ENCODE measurements at regions not wholly inside any gene's neighbourhood (a gene's known extent, or its start where the extent isn't known, plus 50 kb on each side); places are given as distances from the start of the nearest gene placed in this dataset.

DNA sequence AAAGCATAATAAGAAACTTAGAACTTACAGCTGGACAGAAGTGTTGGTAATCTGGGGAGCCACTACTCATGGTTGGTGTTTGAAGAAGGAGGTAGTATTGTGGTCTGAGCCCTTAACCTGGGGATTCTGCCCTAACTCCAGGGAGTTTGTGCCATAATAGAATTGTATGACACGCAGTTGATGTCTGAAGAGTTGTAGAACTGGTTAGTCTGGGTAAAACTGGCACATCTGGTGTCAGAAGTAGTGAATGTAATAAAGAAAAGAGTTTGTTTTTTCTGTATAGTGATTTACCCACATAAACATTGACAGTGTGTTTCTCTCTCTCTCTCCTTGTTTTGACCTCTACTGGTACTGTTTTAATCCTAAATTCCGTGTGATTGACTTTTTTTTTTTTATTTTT, 448.1 kb upstream of the SEMA3D start:
- no peaks in the 10 kb centered on the region for H3K9me3 ChIP-seq (ENCODE audit: insufficient read depth, low read length, severe bottlenecking)
- no peak overlapping the region for H3K4me3 ChIP-seq (ENCODE audit: low read depth in 1 of 2, low read length in 2 of 2)
- no peak overlapping the region for H2AFZ ChIP-seq (ENCODE audit: low read depth, low read length)
- H3K27me3 ChIP-seq (ENCODE audit: insufficient read depth, low read length, poor library complexity), result no peaks in the 10 kb centered on the region
- DNase-seq (no peak), ATAC-seq (ENCODE audit: insufficient read depth, low read depth) (no peak)
- no peaks in the 10 kb centered on the region for H3K4me1 ChIP-seq (ENCODE audit: insufficient read depth, low read length)
- TF ChIP-seq EZH2 (IDR thresholded peaks at IDR 0.05; ENCODE audit: borderline replicate concordance, low read depth, low read length, severe bottlenecking) (no peak), CTCF (IDR thresholded peaks at IDR 0.05; ENCODE audit: borderline replicate concordance, extremely low read depth, low read length, poor library complexity, severe bottlenecking) (no peak)
- no peak overlapping the region for H3K27ac ChIP-seq (ENCODE audit: low read length)
- H3K79me2 ChIP-seq (ENCODE audit: insufficient read depth, low read length), result no peaks in the 10 kb centered on the region
- no peaks in the 10 kb centered on the region for H4K20me1 ChIP-seq (ENCODE audit: insufficient read depth, low read length)
- no peak overlapping the region for H3K4me2 ChIP-seq (ENCODE audit: insufficient read depth, low read length)
- no peaks in the 10 kb centered on the region for H3K36me3 ChIP-seq (ENCODE audit: insufficient read depth, low read length)
- no peak overlapping the region for H3K9ac ChIP-seq (ENCODE audit: low read depth, low read length)

DNA sequence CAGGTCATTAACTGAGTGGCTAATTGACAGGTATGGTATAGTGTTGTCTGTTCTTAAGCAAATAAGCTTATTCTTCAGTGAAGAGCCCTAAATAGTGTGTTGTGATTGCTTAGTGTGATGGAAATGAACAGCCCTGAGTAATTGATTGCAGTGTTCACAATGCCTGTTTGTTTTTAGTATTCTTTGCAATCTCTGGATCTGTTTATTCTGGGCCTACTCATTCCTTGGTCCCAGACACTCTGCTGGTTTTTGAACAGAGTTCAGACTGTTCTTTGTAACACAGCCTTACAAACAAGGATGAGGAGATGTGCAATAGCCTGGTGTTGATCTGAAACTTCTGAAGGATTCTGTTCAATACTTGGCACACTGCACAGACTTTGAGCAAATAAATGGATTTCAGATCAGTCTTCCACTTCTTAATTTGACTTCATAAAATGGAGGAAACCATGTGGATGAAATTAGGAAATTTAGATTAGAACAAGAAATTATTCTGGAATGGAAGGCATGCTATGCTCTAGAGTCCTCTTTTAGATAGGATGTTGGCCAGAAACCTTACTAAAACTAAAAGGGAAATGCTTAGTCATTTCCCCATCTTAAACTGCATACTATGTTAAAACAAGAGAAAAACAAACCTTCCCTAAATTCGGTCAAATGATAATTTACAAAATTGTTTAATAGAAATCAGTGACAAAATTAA, 444.2 kb upstream of the SEMA3D start:
- Histone ChIP-seq H3K9me3 (ENCODE audit: insufficient read depth, low read length, severe bottlenecking) (no peaks in the 10 kb centered on the region), H4K20me1 (ENCODE audit: insufficient read depth, low read length) (no peaks in the 10 kb centered on the region), H3K4me2 (ENCODE audit: insufficient read depth, low read length) (no peak overlapping the region), H3K4me3 (ENCODE audit: low read depth in 1 of 2, low read length in 2 of 2) (no peak overlapping the region), H3K79me2 (ENCODE audit: insufficient read depth, low read length) (no peaks in the 10 kb centered on the region), H3K4me1 (ENCODE audit: insufficient read depth, low read length) (no peaks in the 10 kb centered on the region), H3K9ac (ENCODE audit: low read depth, low read length) (no peak overlapping the region), H2AFZ (ENCODE audit: low read depth, low read length) (no peak overlapping the region), H3K27ac (ENCODE audit: low read length) (no peak overlapping the region), H3K36me3 (ENCODE audit: insufficient read depth, low read length) (no peaks in the 10 kb centered on the region), H3K27me3 (ENCODE audit: insufficient read depth, low read length, poor library complexity) (no peaks in the 10 kb centered on the region)
- DNase-seq, result no peak
- no peak for ATAC-seq (ENCODE audit: insufficient read depth, low read depth)
- TF ChIP-seq EZH2 (IDR thresholded peaks at IDR 0.05; ENCODE audit: borderline replicate concordance, low read depth, low read length, severe bottlenecking), result no peak
- no peak for TF ChIP-seq CTCF (IDR thresholded peaks at IDR 0.05; ENCODE audit: borderline replicate concordance, extremely low read depth, low read length, poor library complexity, severe bottlenecking)

DNA sequence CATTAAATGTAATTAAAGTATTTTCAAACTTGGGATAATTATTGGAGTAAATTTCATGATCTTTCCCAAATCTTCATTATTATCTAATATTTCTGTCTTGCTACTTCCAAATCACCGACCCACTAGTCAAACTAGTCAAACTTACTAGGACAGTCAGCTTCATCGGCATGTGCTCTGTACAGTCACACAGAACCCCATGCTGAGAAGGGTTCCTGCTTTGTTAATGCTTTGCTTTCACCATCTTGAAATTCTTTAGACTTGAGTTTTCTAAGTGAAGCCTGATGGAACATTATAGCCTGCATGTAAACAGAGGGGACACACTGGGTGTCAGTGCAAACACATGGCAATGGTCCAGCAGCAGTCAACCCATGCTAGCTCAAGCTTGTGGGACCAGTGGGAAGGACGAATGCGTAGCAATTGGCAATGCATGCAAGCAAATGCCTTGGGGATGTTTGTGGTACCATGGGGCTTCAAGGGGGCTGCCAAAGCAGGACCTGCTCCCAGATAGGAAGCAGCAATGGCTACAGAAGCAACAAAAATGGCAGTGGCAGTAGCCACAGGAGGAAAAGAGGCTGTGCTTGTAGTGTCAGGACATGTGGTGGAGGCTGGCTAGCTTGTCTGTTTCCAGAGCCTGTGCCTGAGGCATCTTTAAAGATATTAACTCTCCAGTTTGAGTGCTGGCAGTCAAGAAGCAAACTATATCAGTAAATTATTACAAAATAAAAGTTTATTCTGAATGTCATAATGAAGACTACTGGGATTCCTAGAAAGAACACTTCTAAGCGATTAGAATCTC, 441.1 kb upstream of the SEMA3D start:
- no peaks in the 10 kb centered on the region for H3K36me3 ChIP-seq (ENCODE audit: insufficient read depth, low read length)
- ATAC-seq (ENCODE audit: insufficient read depth, low read depth) (no peak), DNase-seq (no peak)
- H3K4me2 ChIP-seq (ENCODE audit: insufficient read depth, low read length), result no peak overlapping the region
- TF ChIP-seq CTCF (IDR thresholded peaks at IDR 0.05; ENCODE audit: borderline replicate concordance, extremely low read depth, low read length, poor library complexity, severe bottlenecking), result no peak
- no peak for TF ChIP-seq EZH2 (IDR thresholded peaks at IDR 0.05; ENCODE audit: borderline replicate concordance, low read depth, low read length, severe bottlenecking)
- no peak overlapping the region for H2AFZ ChIP-seq (ENCODE audit: low read depth, low read length)
- no peaks in the 10 kb centered on the region for H3K27me3 ChIP-seq (ENCODE audit: insufficient read depth, low read length, poor library complexity)
- no peaks in the 10 kb centered on the region for H3K9me3 ChIP-seq (ENCODE audit: insufficient read depth, low read length, severe bottlenecking)
- no peak overlapping the region for H3K9ac ChIP-seq (ENCODE audit: low read depth, low read length)
- H4K20me1 ChIP-seq (ENCODE audit: insufficient read depth, low read length), result no peaks in the 10 kb centered on the region
- H3K79me2 ChIP-seq (ENCODE audit: insufficient read depth, low read length), result no peaks in the 10 kb centered on the region
- H3K4me3 ChIP-seq (ENCODE audit: low read depth in 1 of 2, low read length in 2 of 2), result no peak overlapping the region
- H3K4me1 ChIP-seq (ENCODE audit: insufficient read depth, low read length), result no peaks in the 10 kb centered on the region
- no peak overlapping the region for H3K27ac ChIP-seq (ENCODE audit: low read length)
